Ishikawa (cell line): ENCODE measurements at regions not wholly inside any gene's neighbourhood (a gene's known extent, or its start where the extent isn't known, plus 50 kb on each side); places are given as distances from the start of the nearest gene placed in this dataset.
A peak's percentile ranks its signal among the peaks of the same experiment; 100 is the strongest.

Source experiments
- CEBPB ChIP-seq: IDR thresholded peaks from 2 replicates; pipeline ENCODE4 v1.6.1; 2012
- EGR1 ChIP-seq: IDR thresholded peaks from 2 replicates; pipeline ENCODE4 v1.6.1; 2012
- EP300 ChIP-seq: IDR thresholded peaks from 2 replicates; pipeline ENCODE4 v1.6.1; 2012; ENCODE audit warnings: borderline replicate concordance
- RAD21 ChIP-seq: IDR thresholded peaks from 2 replicates; pipeline ENCODE4 v1.6.1; 2012; ENCODE audit warnings: low read depth
- TAF1 ChIP-seq: IDR thresholded peaks from 2 replicates; pipeline ENCODE4 v1.6.1; 2012; ENCODE audit warnings: low read depth, mild to moderate bottlenecking
- TCF12 ChIP-seq: IDR thresholded peaks from 2 replicates; pipeline ENCODE4 v1.6.1; 2012; ENCODE audit warnings: low read depth
- TEAD4 ChIP-seq: IDR thresholded peaks from 2 replicates; pipeline ENCODE4 v1.6.1; 2012
- YY1 ChIP-seq: IDR thresholded peaks from 2 replicates; pipeline ENCODE4 v1.6.1; 2012; ENCODE audit warnings: low read depth
- TF ChIP-seq, protein P1 (sequence below): IDR thresholded peaks from 2 replicates; pipeline ENCODE4 v1.6.1; 2012
- TF ChIP-seq, protein P2 (sequence below): IDR thresholded peaks from 2 replicates; pipeline ENCODE4 v1.6.1; 2012; ENCODE audit warnings: low read depth, mild to moderate bottlenecking
- TF ChIP-seq, protein P3 (sequence below): IDR thresholded peaks from 2 replicates; pipeline ENCODE4 v1.6.1; 2012

- TF ChIP-seq, protein P1, sequence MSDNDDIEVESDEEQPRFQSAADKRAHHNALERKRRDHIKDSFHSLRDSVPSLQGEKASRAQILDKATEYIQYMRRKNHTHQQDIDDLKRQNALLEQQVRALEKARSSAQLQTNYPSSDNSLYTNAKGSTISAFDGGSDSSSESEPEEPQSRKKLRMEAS, result no peak
- TF ChIP-seq, protein P2, sequence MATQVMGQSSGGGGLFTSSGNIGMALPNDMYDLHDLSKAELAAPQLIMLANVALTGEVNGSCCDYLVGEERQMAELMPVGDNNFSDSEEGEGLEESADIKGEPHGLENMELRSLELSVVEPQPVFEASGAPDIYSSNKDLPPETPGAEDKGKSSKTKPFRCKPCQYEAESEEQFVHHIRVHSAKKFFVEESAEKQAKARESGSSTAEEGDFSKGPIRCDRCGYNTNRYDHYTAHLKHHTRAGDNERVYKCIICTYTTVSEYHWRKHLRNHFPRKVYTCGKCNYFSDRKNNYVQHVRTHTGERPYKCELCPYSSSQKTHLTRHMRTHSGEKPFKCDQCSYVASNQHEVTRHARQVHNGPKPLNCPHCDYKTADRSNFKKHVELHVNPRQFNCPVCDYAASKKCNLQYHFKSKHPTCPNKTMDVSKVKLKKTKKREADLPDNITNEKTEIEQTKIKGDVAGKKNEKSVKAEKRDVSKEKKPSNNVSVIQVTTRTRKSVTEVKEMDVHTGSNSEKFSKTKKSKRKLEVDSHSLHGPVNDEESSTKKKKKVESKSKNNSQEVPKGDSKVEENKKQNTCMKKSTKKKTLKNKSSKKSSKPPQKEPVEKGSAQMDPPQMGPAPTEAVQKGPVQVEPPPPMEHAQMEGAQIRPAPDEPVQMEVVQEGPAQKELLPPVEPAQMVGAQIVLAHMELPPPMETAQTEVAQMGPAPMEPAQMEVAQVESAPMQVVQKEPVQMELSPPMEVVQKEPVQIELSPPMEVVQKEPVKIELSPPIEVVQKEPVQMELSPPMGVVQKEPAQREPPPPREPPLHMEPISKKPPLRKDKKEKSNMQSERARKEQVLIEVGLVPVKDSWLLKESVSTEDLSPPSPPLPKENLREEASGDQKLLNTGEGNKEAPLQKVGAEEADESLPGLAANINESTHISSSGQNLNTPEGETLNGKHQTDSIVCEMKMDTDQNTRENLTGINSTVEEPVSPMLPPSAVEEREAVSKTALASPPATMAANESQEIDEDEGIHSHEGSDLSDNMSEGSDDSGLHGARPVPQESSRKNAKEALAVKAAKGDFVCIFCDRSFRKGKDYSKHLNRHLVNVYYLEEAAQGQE, result no peak
- TF ChIP-seq, protein P3, sequence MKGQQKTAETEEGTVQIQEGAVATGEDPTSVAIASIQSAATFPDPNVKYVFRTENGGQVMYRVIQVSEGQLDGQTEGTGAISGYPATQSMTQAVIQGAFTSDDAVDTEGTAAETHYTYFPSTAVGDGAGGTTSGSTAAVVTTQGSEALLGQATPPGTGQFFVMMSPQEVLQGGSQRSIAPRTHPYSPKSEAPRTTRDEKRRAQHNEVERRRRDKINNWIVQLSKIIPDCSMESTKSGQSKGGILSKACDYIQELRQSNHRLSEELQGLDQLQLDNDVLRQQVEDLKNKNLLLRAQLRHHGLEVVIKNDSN, result no peak
- no peak for TF ChIP-seq EP300
- TF ChIP-seq EGR1, result no peak
- peak; percentile 37; the same call in 1 of the 2 replicates for TF ChIP-seq TEAD4
- no peak for TF ChIP-seq YY1
- TF ChIP-seq CEBPB, result no peak
- TF ChIP-seq TCF12, result no peak
- no peak for TF ChIP-seq TAF1
- no peak for TF ChIP-seq RAD21
Observed at GRCh38 chr14:38948171-38948570, 154.9 kb downstream of the SEC23A start.
